Superior temporal gyrus (tissue), 1 donor: ENCODE measurements at regions not wholly inside any gene's neighbourhood (a gene's known extent, or its start where the extent isn't known, plus 50 kb on each side); places are given as distances from the start of the nearest gene placed in this dataset.

Source experiments
- DNase-seq: peaks from one replicate; pipeline ENCODE4 v3.0.0-alpha.2; 2016; ENCODE audit errors: extremely low spot score

GRCh38 chr4:3852309-3852708, 86.1 kb downstream of the ADRA2C start:
- no peak for DNase-seq

- no peak for DNase-seq
Observed at GRCh38 chr4:3852711-3853110, 86.5 kb downstream of the ADRA2C start.

GRCh38 chr4:3853388-3854035, 87.3 kb downstream of the ADRA2C start:
- DNase-seq: no peak

- no peak for DNase-seq
Observed at GRCh38 chr4:3854661-3855060, 88.5 kb downstream of the ADRA2C start.

GRCh38 chr4:3855646-3856045, 89.5 kb downstream of the ADRA2C start:
- DNase-seq: no peak

GRCh38 chr4:3856604-3857204, 90.5 kb downstream of the ADRA2C start:
- DNase-seq: no peak

- no peak for DNase-seq
Observed at GRCh38 chr4:3857269-3857926, 91.2 kb downstream of the ADRA2C start.

GRCh38 chr4:3858046-3858730, 92.0 kb downstream of the ADRA2C start:
- DNase-seq: no peak

- no peak for DNase-seq
Observed at GRCh38 chr4:3858765-3859388, 92.7 kb downstream of the ADRA2C start.

- no peak for DNase-seq
Observed at GRCh38 chr4:3859571-3859970, 93.4 kb downstream of the ADRA2C start.

GRCh38 chr4:3860061-3860912, 94.1 kb downstream of the ADRA2C start:
- DNase-seq: no peak

- DNase-seq: no peak
Observed at GRCh38 chr4:3860913-3861636, 94.9 kb downstream of the ADRA2C start.

- DNase-seq: peak; percentile 11
Observed at GRCh38 chr4:3861720-3862639, 95.8 kb downstream of the ADRA2C start.

GRCh38 chr4:3862640-3863420, 96.6 kb downstream of the ADRA2C start:
- no peak for DNase-seq

GRCh38 chr4:3863841-3864741, 97.9 kb downstream of the ADRA2C start:
- no peak for DNase-seq

GRCh38 chr4:3864742-3865721, 98.8 kb downstream of the ADRA2C start:
- DNase-seq: no peak
